Transverse colon (tissue), 4 donors: ENCODE measurements at regions not wholly inside any gene's neighbourhood (a gene's known extent, or its start where the extent isn't known, plus 50 kb on each side); places are given as distances from the start of the nearest gene placed in this dataset.
"Not testable (repeated sequence)": the region's sequence is repeated elsewhere in the genome, so short reads cannot be mapped to it uniquely, and the experiment has no call there.

Experiments
- DNase-seq: peaks from one replicate; pipeline ENCODE4 v3.0.0-alpha.2; 2019
- H3K27ac ChIP-seq, 4 donors: fragments of 200-600 bp; sonication (generic); 2 replicates each; pipeline ENCODE4 v1.5.1; 2016 to 2018; ENCODE audit warnings: inconsistent platforms in 4 of 4
- H3K27me3 ChIP-seq: fragments of 200-600 bp; sonication (generic); 2 replicates; pipeline ENCODE4 v1.5.1; 2017; ENCODE audit warnings: inconsistent platforms
- H3K36me3 ChIP-seq, 4 donors: fragments of 200-600 bp; sonication (generic); 2 replicates each; pipeline ENCODE4 v1.5.1; 2017 to 2019; ENCODE audit warnings: inconsistent platforms in 4 of 4
- H3K4me1 ChIP-seq, 4 donors: fragments of 200-600 bp; sonication (generic); 2 replicates each; pipeline ENCODE4 v1.5.1; 2017 to 2020; ENCODE audit warnings: inconsistent platforms in 4 of 4
- H3K4me3 ChIP-seq, 4 donors: fragments of 200-600 bp; sonication (generic); 1 replicate in 1 of 4; 2 replicates in 3 of 4; pipeline versions ENCODE4 v1.5.1 to v1.6.1; 2017 to 2019; ENCODE audit warnings: inconsistent platforms in 4 of 4
- H3K9me3 ChIP-seq, 2 donors: fragments of 200-600 bp; sonication (generic); 2 replicates each; pipeline ENCODE4 v1.5.1; 2017 to 2019; ENCODE audit warnings: inconsistent platforms in 2 of 2
- EP300 ChIP-seq: sonication (generic); formaldehyde crosslinking; IDR thresholded peaks from one replicate; pipeline ENCODE4 v1.6.1; 2017; ENCODE audit warnings: antibody characterized with exemption, low read depth
- POLR2A ChIP-seq: fragments of 450-650 bp; IDR thresholded peaks from one replicate; pipeline ENCODE4 v1.6.1; 2016; ENCODE audit warnings: antibody characterized with exemption, mild to moderate bottlenecking, moderate library complexity
- POLR2AphosphoS5 ChIP-seq, 3 donors: sonication (generic); formaldehyde crosslinking; IDR thresholded peaks; one replicate each; pipeline ENCODE4 v1.6.1; 2016; ENCODE audit warnings: antibody characterized with exemption in 3 of 3
- WGBS, 2 donors: methylation state at CpG; one replicate each; pipeline ENCODE4 v1.1.5; 2018; ENCODE audit warnings: low coverage in 1 of 2; 5-methylcytosine and 5-hydroxymethylcytosine counted together
- in situ Hi-C, 4 donors: fragments of 200-750 bp; cut with MboI; loops; one replicate each; pipeline versions ENCODE4 v1.15.0 to v1.15.1; 2017; ENCODE audit warnings: low sequenced_read_pairs in 3 of 4, low pct_ligation_motif_present in 1 of 4, low pct_unique_long_range_greater_than_20kb in 1 of 4
- intact Hi-C: fragments of 100-400 bp; cut with DNase I; formaldehyde crosslinking; loops from one replicate; pipeline ENCODE4 v1.15.1; 2023; ENCODE audit warnings: low total_unique reads
- TF ChIP-seq, protein P1 (sequence below), 5 experiments: fragments of 200-600 bp in 3 of 5; fragments of 450-650 bp in 2 of 5; sonication (generic) in 3 of 5; IDR thresholded peaks; 1 replicate in 2 of 5; 2 replicates in 3 of 5; pipeline ENCODE4 v1.5.1; 2016 to 2017; ENCODE audit warnings: antibody characterized with exemption in 5 of 5, inconsistent platforms in 3 of 5, mild to moderate bottlenecking in 2 of 5, moderate library complexity in 1 of 5

- 60 to 70% methylated on average over 2 to 5 of the region's 5 CpGs for WGBS, 2 donors
- Histone ChIP-seq H3K9me3 (no peaks in the 10 kb centered on the region), H3K4me1 (no peaks in the 10 kb centered on the region), H3K4me3 (no peak overlapping the region), H3K27ac (no peak overlapping the region), H3K36me3 (no peaks in the 10 kb centered on the region), H3K27me3 (peaks cover 9% of the 10 kb centered on the region)
- intact Hi-C loops, result no loop called here
- DNase-seq, result no peak
- in situ Hi-C loops, result loop anchor here in 2 of 4 donors (10.0 to 25.0 kb wide), 2 partner anchors 901 to 904 kb away; partner anchors contain the start of gene PLXNA4 (in 1 of the 2)
- TF ChIP-seq, protein P1, sequence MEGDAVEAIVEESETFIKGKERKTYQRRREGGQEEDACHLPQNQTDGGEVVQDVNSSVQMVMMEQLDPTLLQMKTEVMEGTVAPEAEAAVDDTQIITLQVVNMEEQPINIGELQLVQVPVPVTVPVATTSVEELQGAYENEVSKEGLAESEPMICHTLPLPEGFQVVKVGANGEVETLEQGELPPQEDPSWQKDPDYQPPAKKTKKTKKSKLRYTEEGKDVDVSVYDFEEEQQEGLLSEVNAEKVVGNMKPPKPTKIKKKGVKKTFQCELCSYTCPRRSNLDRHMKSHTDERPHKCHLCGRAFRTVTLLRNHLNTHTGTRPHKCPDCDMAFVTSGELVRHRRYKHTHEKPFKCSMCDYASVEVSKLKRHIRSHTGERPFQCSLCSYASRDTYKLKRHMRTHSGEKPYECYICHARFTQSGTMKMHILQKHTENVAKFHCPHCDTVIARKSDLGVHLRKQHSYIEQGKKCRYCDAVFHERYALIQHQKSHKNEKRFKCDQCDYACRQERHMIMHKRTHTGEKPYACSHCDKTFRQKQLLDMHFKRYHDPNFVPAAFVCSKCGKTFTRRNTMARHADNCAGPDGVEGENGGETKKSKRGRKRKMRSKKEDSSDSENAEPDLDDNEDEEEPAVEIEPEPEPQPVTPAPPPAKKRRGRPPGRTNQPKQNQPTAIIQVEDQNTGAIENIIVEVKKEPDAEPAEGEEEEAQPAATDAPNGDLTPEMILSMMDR (IDR thresholded peaks at IDR 0.05), result no peak
- TF ChIP-seq POLR2A (no peak), POLR2AphosphoS5 (IDR thresholded peaks at IDR 0.05) (no peak), EP300 (no peak)
These were observed 127.2 kb upstream of the PODXL start for GRCh38 chr7:131683536-131684125.

GRCh38 chr7:131681961-131682360 is 125.5 kb upstream of the PODXL start:
- Histone ChIP-seq H3K4me3 (no peak overlapping the region), H3K27me3 (peaks cover 3% of the 10 kb centered on the region), H3K27ac (no peak overlapping the region), H3K9me3 (no peaks in the 10 kb centered on the region), H3K36me3 (no peaks in the 10 kb centered on the region), H3K4me1 (no peaks in the 10 kb centered on the region)
- TF ChIP-seq EP300, result no peak
- no peak for TF ChIP-seq POLR2A
- TF ChIP-seq, protein P1 (IDR thresholded peaks at IDR 0.05), result no peak
- intact Hi-C loops (no loop called here), in situ Hi-C loops (loop anchor here in 2 of 4 donors (10.0 to 25.0 kb wide), 2 partner anchors 903 to 905 kb away; partner anchors contain the start of gene PLXNA4 (in 1 of the 2))
- WGBS, 2 donors, result 0 to 29% methylated on average over 1 of the region's 1 CpG
- no peak for DNase-seq

GRCh38 chr7:131679071-131679470 is 122.6 kb upstream of the PODXL start:
- H3K4me3 ChIP-seq, DNase-seq, H3K4me1 ChIP-seq, intact Hi-C loops, H3K27ac ChIP-seq, H3K36me3 ChIP-seq, H3K9me3 ChIP-seq, H3K27me3 ChIP-seq: not testable (repeated sequence)
- in situ Hi-C loops, result loop anchor here in 1 of 4 donors (25.0 kb wide), 1 partner anchor 908 kb away; the partner anchor contains the start of gene PLXNA4
- 70 to 75% methylated on average over 2 to 8 of the region's 8 CpGs for WGBS, 2 donors

- H3K4me1 ChIP-seq, intact Hi-C loops, DNase-seq, H3K36me3 ChIP-seq, H3K27me3 ChIP-seq, H3K27ac ChIP-seq, H3K9me3 ChIP-seq, H3K4me3 ChIP-seq: not testable (repeated sequence)
- 91 to 100% methylated on average over 2 of the region's 2 CpGs for WGBS, 2 donors
- in situ Hi-C loops, result loop anchor here in 1 of 4 donors (25.0 kb wide), 1 partner anchor 910 kb away; the partner anchor contains the start of gene PLXNA4
These were observed 120.4 kb upstream of the PODXL start for GRCh38 chr7:131676850-131677249.

- in situ Hi-C loops, result no loop called here
These were observed 117.7 kb upstream of the PODXL start for GRCh38 chr7:131674131-131674530.

More at GRCh38 chr7:131674131-131674530, 117.7 kb upstream of the PODXL start:
- no peaks in the 10 kb centered on the region for H3K27me3 ChIP-seq
- WGBS, 2 donors, result 39 to 55% methylated on average over 2 to 3 of the region's 3 CpGs
- no peaks in the 10 kb centered on the region for H3K4me1 ChIP-seq
- intact Hi-C loops, result no loop called here
- no peak overlapping the region for H3K27ac ChIP-seq
- no peaks in the 10 kb centered on the region for H3K36me3 ChIP-seq
- no peaks in the 10 kb centered on the region for H3K9me3 ChIP-seq
- TF ChIP-seq POLR2AphosphoS5 (IDR thresholded peaks at IDR 0.05) (no peak), POLR2A (no peak), EP300 (no peak)
- TF ChIP-seq, protein P1 (IDR thresholded peaks at IDR 0.05), result no peak
- no peak overlapping the region for H3K4me3 ChIP-seq
- no peak for DNase-seq
